Neural progenitor cell (in vitro differentiated cells): ENCODE measurements at regions not wholly inside any gene's neighbourhood (a gene's known extent, or its start where the extent isn't known, plus 50 kb on each side); places are given as distances from the start of the nearest gene placed in this dataset.

Experiments
- EZH2 ChIP-seq: fragments of 200-600 bp; sonication (generic); IDR thresholded peaks from 2 replicates; pipeline ENCODE4 v1.6.1; 2017; ENCODE audit warnings: antibody characterized with exemption, mild to moderate bottlenecking, moderate library complexity
- TF ChIP-seq, protein P1 (sequence below): fragments of 200-600 bp; sonication (generic); IDR thresholded peaks from 2 replicates; pipeline ENCODE4 v1.5.1; 2017; ENCODE audit warnings: antibody characterized with exemption, mild to moderate bottlenecking

DNA sequence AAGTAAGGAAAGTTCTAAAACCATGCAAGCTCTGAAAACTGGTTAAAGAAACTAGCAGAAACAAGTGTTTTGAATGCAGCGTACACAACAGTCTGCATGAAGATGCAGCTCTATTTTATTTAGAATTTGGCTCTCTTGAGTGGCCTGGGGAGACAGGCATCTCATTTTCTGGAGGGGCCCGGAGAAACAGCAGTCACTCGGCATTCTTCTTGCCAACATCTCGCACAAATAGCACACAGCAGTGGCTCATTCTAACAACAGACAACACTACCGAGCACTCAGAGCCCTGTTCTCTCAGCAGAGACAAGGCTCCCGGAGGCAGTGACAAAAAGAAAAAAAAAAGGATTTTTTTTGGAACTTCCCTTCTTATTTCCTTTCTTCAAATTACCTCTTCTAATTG is 108.5 kb upstream of the STMND1 start:
- TF ChIP-seq, protein P1, sequence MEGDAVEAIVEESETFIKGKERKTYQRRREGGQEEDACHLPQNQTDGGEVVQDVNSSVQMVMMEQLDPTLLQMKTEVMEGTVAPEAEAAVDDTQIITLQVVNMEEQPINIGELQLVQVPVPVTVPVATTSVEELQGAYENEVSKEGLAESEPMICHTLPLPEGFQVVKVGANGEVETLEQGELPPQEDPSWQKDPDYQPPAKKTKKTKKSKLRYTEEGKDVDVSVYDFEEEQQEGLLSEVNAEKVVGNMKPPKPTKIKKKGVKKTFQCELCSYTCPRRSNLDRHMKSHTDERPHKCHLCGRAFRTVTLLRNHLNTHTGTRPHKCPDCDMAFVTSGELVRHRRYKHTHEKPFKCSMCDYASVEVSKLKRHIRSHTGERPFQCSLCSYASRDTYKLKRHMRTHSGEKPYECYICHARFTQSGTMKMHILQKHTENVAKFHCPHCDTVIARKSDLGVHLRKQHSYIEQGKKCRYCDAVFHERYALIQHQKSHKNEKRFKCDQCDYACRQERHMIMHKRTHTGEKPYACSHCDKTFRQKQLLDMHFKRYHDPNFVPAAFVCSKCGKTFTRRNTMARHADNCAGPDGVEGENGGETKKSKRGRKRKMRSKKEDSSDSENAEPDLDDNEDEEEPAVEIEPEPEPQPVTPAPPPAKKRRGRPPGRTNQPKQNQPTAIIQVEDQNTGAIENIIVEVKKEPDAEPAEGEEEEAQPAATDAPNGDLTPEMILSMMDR: no peak
- no peak for TF ChIP-seq EZH2
